HG03103 (cell line): ENCODE measurements at regions not wholly inside any gene's neighbourhood (a gene's known extent, or its start where the extent isn't known, plus 50 kb on each side); places are given as distances from the start of the nearest gene placed in this dataset.
"Not testable (repeated sequence)": the region's sequence is repeated elsewhere in the genome, so short reads cannot be mapped to it uniquely, and the experiment has no call there.

ENCODE experiments used
- ATAC-seq: cut with Tn5 transposase; IDR thresholded peaks from one replicate; pipeline ENCODE4 v1.9.1; 2021; ENCODE audit warnings: low read depth; ENCODE audit not compliant: unreplicated experiment

- no peak for ATAC-seq
Measured at GRCh38 chr7:9029681-9030530, 596.5 kb downstream of the NXPH1 start.

DNA sequence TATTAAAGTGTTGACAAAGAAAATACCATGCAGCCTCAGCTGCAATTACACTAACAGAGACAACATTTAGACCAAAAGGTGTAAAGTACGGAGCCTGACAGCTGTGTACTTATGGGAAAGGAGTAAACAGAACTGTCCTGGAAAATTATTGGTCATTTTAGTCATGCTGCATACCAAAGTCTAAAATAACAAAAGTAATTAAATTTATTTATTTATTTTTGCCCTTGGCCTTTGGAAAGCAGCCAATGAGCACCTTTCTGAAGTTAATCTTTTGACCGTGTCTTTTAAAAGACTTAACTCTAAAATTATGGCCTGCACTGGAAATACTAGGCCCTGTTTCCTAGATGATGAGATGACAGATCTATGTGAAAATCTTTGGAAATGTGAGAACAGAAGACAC lies 597.6 kb downstream of the NXPH1 start:
- ATAC-seq, result no peak

DNA sequence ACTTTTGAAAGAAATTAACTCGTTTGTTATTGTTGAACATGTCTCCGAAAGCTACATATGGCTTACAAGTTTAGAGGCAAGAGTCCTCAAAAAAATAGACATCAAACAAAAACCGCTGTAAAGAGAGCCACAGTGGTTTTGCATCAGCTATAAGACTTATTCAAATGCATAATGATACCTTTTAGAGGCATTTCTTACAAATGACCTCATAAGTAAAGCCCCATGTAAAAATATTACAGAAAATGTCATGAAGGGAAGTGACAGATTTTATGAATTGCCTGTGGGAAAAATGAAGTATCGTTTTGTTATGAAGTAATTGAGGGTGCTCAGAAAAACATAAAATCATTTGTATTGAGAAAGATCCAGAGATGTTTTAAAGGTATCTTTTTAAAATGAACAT lies 598.0 kb downstream of the NXPH1 start:
- ATAC-seq, result no peak

GRCh38 chr7:9036080-9036479 lies 602.7 kb downstream of the NXPH1 start:
- ATAC-seq, result no peak

DNA sequence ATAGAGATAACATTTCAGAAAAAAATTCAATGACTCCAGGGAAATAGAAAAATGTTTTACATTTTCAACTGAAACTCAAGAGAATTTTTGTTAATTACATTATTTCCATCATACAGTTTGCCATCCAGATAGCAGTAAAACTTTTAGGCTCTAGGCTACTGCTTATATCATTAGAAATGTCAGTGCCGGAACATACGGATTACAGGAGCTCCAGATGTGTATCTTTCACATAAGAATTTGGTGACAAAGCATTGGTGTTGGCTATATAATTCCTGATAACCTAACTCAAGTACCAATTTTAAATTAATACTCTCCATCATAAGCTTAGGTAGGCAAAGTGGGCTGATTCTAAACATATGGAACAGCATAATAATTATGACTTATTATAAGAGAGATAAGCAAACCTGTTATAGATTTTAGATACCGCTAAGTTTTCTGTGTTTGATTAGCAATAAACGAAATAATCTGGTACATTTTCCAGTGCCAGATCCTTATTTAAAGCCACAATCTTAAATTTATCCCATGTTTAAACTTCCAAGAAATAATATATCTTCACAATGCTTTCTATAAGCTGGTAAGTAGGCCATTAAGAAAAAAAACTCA lies 637.9 kb downstream of the NXPH1 start:
- no peak for ATAC-seq

DNA sequence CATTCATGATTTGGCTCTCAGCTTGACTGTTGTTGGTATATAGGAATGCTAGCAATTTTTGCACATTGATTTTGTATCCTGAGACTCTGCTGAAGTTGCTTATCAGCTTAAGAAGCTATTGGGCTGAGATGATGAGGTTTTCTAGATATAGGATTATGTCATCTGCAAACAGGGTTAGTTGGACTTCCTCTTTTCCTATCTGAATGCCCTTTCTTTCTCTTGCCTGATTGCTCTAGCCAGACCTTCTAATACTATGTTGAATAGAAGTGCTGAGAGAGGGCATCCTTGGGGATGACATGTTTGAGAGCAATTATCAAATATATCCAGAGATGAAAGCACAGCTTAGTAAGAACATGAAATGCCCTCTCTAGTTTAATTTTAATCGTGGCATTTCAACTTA lies 642.4 kb downstream of the NXPH1 start:
- not testable (repeated sequence) for ATAC-seq

DNA sequence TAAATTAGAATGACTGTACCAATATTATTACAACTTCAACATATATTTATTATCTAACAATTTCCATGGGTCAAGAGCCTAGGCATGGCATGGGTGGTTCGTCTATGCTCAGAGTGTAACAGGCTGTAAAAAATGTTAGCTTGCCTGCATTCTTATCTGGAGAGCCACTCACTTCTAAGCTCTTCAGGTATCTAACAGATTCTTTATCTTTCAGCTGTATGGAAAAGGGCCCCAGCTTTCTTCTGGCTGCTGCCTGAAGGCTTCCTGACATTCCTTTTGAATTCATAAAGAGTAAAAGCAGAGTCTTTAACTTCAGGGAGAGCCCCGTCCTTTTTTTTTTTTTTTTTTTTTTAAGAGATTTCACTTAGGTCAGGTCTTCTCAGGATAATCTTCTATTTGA lies 648.8 kb downstream of the NXPH1 start:
- ATAC-seq, result no peak

DNA sequence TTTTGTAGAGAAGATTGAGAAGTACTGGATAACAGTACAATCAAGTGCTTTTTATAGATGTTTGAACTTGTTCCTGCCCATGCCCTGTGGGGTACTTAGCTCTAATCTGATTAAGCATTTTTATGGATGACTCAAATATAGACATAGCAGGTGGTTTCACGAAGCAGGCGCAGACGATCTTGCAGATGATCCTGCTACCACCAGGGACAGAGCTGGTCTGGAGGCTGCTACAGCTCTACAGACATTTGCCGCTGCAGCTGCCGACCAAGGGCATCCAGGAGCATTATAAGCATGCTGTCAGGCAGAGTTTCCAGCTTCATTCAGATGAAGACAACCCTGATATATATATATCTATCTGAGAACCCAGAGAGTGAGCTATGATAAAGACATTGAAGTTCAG lies 650.4 kb downstream of the NXPH1 start:
- ATAC-seq, result no peak

DNA sequence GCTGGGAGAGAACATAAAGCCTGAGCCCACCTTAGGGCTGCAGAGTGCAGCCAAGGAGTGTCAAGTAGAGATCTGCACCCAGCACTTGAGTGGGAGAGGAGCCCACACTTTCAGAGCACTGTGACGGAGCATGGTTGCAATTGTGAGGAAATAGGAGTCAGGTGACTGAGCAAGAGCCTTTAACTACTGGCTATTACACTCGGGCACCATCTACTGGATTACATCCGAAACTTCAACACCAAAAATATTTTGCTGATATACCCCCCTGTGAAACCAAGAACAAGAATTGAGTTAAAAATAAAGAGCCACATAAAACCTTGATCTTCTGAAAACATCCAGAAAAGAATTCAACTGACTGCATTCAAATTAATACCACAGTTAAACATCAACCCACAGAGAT lies 657.9 kb downstream of the NXPH1 start:
- no peak for ATAC-seq

- ATAC-seq, result no peak
Measured at GRCh38 chr7:9097565-9098060, 664.2 kb downstream of the NXPH1 start.

GRCh38 chr7:9100289-9100688 lies 666.9 kb downstream of the NXPH1 start:
- ATAC-seq, result no peak

DNA sequence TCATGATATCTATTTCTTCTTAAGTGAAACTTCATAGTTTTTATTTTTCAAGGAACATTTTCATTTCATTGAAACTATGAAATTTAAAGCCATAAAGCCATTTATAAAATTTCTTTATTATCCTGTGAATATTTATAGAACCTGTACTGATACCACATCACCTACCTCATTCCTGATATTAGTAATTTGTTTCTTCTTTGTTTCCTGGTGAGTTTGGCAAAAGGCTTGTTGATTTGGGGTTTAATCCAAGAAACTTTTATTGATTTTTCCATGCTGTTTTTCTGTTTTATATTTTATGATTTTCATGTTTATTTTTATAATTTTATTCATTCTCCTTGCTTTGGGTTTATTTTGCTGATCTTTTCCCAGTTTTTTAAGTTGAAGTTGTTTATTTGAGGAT lies 669.4 kb downstream of the NXPH1 start:
- ATAC-seq, result no peak

DNA sequence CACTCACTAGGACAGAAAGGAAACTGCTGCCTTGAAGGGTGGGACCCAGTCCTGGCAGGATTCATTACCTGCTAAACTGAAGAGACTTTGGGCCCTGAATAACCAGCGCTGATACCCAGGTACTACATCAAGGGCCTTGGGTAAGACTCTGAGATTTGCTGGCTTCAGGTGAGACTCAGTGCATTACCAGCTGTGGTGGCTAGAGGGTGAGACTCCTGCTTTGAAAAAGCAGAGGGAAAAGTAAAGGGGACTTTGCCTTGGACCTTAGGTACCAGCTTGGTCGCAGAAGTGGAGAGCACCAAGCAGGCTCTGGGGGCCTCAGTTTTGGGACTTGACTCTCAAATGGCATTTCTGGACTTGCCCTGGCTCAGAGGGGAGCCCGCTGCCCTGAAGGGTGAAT lies 673.3 kb downstream of the NXPH1 start:
- ATAC-seq, result no peak

GRCh38 chr7:9120331-9120730 lies 686.9 kb downstream of the NXPH1 start:
- ATAC-seq, result no peak

GRCh38 chr7:9124320-9124719 lies 690.9 kb downstream of the NXPH1 start:
- no peak for ATAC-seq

- ATAC-seq, result no peak
Measured at GRCh38 chr7:9125246-9125645, 691.8 kb downstream of the NXPH1 start.

DNA sequence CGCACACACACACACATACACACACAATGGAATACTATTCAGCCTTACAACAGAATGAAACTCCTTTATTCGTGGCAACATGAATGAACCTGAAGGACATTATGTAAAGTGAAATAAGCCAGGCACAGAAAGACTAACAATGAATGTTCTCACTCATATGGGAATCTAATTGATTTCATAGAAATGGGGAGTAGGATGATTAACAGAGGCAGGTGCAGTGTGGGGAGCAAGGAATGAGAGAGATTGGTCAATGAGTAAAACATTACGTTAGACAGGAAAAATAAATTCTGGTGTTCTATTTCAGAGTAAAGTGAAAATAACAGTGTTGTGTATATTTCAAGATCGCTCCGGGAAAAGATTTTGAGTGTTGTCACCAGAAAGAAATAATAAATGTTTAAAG lies 694.5 kb downstream of the NXPH1 start:
- ATAC-seq, result no peak

DNA sequence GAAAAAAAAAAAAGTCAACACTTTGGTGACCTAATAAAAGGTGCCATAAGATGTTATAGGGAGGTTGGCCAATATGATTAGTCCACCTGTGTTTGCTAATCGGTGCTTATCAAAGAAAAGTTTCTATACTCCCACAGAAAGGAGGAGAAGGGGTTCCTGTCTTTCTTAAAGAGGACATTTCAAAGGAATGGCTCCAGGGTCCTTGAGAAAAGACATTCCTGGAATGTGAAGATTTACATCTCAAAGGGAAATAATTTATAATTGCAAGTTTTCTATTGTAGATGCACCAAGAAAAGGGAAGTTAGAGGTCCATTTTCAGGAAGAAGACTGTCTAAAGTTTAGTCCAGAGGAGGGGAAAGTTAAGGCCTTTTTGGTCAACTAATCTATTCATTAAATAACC lies 715.3 kb downstream of the NXPH1 start:
- ATAC-seq, result no peak

DNA sequence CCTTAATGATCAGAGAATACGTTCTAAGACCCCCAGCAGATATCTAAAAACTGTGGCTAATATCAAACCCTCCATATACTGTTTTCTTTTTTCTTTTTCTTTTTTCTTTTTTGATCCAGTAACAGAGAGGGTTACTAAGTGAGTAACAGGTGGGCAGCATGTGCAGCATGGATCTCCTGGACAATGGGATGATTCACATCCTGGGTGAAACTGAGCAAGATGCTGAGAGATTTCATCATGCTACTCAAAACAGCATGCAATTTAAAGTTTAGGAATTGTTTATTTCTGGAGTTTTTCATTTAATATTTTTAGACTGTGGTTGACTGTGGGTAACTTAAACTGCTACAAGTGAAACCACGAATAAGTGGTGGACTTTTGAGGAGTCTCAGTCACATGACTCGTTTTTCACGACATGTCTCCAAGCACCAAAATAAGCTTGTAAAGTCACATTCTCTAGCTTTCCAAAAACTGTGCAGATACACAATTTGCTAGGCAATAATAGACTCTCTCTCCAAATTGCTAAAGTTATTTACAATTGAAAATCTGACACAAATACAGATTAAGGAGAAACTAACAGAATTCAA lies 716.2 kb downstream of the NXPH1 start:
- no peak for ATAC-seq

DNA sequence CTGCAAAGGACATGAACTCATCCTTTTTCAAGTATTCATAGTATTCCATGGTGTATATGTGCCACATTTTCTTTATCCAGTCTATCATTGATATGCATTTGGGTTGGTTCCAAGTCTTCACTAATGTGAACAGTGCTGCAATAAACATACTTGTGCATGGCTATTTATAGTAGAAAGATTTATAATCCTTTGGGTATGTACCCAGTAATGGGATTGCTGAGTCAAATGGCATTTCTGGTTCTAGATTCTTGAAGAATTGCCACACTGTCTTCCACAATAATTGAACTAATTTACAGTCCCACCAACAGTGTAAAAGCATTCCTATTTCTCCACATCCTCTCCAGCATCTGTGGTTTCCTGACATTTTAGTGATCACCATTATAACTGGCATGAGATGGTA lies 730.3 kb downstream of the NXPH1 start:
- ATAC-seq, result not testable (repeated sequence)

DNA sequence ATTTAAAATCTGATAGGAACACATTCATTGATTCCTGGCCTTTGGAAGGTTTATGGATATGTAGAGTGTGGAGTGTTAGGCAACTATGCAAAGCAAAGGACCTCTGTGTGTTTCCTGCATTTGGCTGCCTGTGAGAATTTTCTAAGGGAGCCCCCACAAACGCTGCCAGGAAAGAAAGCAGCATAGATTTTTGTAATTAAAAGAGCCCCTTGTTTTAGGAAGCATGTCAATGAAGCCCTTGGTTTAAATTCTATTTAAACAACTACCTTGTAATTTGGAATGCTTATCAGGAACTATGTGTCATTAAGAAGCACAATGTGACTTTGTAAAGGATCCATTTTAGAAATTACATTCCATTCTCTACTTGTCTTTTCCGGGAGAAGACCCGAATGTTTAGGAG lies 742.5 kb downstream of the NXPH1 start:
- ATAC-seq, result no peak

GRCh38 chr7:9181356-9181755 lies 747.9 kb downstream of the NXPH1 start:
- no peak for ATAC-seq
